IPS DF 4.7 (cell line): ENCODE measurements at regions not wholly inside any gene's neighbourhood (a gene's known extent, or its start where the extent isn't known, plus 50 kb on each side); places are given as distances from the start of the nearest gene placed in this dataset.

Experiments
- DNase-seq: peaks from one replicate; pipeline ENCODE4 v3.0.0-alpha.2; 2013; ENCODE audit warnings: low spot score; ENCODE audit errors: extremely low read depth

DNA sequence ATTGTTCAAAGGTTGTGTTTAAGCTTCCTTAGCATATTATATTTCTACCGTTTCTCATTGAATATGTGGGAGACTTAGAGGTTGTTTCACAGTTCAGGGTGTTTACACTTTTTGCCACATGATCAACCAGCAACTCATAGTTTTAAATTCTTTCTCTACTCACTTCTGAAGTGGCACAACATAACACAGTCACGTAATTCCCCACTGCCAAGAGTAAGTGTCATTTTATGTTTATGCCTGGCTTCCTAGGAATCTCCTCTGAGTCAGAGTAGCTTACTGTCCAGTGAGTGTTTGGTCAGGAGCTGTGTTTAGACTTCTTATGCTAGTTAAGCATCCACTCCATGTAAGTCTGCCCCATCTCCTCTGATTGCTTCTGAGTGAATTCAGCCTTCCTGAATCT lies 520.8 kb upstream of the KIRREL3 start:
- no peak for DNase-seq

GRCh38 chr11:127507851-127508250 lies 507.3 kb upstream of the KIRREL3 start:
- no peak for DNase-seq

GRCh38 chr11:127506647-127507046 lies 506.1 kb upstream of the KIRREL3 start:
- DNase-seq = no peak

- DNase-seq = no peak
Observed at GRCh38 chr11:127506126-127506525, 505.6 kb upstream of the KIRREL3 start.

- DNase-seq = no peak
Observed at GRCh38 chr11:127496165-127496564, 495.6 kb upstream of the KIRREL3 start.

- no peak for DNase-seq
Observed at GRCh38 chr11:127493330-127494022, 492.9 kb upstream of the KIRREL3 start.

DNA sequence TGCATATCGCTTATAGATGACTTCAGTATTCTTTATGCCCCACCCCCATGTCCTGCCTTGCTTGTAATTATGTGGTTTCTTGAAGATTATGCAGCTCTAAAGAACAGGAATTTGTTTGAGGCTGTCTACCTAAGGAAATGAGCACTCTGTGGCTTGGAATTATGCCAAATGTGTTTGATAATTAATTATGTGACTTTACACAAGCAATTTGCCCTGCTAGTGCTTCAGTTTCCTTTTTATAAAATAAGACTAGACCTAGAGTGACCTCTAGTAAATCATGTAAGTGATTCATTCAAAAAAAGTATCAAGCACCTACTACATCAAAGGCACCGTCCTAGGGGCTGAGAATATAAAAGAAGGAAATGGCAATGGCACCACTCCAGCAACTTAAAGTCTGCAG lies 491.5 kb upstream of the KIRREL3 start:
- DNase-seq = no peak

DNA sequence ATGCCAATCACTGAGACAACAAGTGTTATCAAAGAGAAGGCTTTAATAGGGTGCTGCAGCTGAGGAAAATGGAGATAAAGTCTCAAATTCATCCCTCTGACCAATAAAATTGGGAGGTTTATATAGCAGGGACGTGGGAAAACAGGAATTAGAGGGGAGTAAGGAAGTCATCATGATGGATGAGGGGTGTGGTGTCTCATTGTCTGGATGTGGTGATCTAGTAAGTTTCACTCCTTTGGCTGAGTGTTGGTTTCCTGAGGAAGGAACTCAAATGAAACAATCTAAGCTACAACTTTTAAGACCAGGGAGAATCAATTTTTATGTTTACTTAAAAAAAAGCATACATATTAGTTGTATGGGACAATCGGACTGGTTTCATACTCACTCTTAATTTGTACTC lies 491.0 kb upstream of the KIRREL3 start:
- DNase-seq = no peak

- DNase-seq = no peak
Observed at GRCh38 chr11:127490896-127491295, 490.3 kb upstream of the KIRREL3 start.

DNA sequence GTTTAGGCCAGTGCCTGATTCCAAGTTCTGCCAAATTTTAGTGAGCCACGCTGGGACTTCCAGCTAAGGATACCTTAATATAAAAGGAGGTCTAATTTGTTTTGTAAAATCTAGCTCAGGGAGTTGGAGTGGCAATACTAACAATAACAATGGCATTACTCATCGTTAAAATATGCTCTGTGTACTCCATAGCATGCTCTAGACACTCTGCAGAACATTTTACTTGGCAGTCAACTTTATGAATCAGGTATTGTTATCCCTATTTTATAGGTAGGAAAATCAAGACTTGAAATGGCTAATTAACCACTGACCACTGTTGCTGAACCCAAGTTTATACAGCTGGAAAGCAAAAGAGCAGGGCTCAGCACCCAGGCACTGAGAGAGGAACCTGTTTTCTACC lies 485.0 kb upstream of the KIRREL3 start:
- DNase-seq = no peak

- DNase-seq = no peak
Observed at GRCh38 chr11:127481391-127481790, 480.8 kb upstream of the KIRREL3 start.

- DNase-seq = no peak
Observed at GRCh38 chr11:127478826-127479225, 478.3 kb upstream of the KIRREL3 start.

DNA sequence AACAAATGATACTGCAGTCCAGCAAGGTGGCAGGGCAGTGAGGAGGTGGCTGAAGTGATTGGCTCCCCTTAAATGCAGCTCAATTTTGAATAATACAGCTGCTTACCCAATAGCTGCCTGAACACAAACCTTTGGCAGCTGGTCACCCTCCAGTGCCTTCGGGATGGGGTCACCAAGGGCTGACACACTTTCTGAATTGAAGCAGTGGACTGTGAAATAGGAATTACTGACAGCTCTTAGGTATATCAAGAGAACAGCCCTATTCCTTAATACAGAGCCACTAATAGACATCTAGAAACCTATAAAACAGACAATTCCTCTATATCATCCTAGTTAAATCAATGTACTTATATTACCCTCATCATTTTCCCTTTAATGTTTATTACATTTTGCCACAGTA lies 474.2 kb upstream of the KIRREL3 start:
- DNase-seq = no peak

GRCh38 chr11:127472505-127472904 lies 471.9 kb upstream of the KIRREL3 start:
- no peak for DNase-seq

GRCh38 chr11:127471662-127472061 lies 471.1 kb upstream of the KIRREL3 start:
- no peak for DNase-seq

GRCh38 chr11:127470306-127470884 lies 469.8 kb upstream of the KIRREL3 start:
- no peak for DNase-seq

DNA sequence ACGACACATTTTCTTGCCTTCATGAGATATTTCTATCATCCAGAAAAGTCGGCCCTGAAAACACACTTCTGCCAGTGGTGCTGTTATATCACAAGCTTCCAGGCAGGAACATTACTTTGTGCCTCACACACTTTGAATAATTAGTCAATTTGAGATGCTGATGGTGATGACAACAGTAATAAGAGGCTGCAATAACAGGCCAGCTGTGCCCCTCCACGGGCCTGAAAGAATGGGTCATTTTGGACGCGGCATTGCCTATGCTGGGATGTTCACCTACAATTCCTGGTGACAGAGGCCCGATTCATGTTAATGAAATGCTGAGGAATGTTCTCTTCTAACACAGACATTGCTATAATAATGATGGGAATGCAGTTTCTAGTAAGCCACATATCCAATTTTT lies 463.8 kb upstream of the KIRREL3 start:
- DNase-seq = no peak

- DNase-seq = no peak
Observed at GRCh38 chr11:127462065-127462344, 461.4 kb upstream of the KIRREL3 start.

DNA sequence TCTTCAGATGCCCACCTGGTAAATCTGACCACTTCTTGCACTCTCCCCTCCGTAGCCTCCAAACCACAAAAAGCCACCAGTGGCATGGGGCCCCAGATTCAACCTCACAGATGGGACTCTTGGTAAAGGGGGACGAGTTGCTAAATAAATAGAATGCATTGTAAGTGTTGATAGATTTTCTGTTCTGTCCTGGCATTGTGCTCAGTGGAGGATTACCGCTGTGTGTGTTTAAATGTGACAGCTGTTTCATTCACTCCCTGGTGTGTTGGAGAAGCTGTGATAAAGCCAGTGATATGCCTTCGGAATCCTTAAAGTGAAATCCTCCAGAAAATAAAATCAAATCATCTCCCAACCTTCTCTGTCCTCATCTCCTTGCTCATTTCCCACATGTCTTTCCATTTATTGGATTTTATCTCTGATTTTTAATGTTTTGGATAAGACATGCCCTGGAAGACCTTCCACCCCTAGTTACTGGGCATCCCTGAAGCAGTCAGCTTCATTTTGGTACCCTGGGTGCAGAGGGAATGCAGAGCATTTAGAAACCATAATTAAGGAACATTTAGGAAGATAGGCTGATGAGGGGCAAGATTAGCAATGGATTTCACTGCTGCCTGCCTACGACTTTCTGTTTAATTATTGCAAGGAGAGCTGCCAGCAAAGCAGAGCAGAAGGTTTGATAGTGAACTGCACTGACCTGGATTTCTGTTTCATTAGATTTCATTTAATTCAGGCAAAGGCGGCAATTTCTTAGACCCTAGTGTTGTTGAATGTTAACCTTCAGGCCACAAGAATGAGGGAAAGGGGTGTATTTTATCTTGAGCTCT lies 460.9 kb upstream of the KIRREL3 start:
- no peak for DNase-seq

DNA sequence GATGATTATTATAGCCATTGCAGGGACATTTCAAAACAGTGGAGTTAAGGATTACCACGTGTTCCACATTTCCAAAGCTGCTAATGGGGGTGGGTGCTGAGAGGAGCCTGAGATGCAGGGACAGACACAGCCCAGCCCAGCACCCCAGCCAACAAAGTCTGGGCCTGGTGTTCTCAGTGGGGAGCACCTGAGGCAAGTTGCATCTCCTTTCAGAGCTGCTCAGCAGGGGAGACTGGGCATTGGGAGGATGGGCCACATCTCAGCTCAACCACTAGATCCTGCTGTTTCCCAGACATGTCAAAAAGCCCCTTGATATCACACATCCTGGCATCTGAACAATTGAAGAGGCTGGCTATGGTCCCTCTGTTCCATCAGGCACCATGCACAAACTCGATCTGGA lies 458.0 kb upstream of the KIRREL3 start:
- DNase-seq = no peak

DNA sequence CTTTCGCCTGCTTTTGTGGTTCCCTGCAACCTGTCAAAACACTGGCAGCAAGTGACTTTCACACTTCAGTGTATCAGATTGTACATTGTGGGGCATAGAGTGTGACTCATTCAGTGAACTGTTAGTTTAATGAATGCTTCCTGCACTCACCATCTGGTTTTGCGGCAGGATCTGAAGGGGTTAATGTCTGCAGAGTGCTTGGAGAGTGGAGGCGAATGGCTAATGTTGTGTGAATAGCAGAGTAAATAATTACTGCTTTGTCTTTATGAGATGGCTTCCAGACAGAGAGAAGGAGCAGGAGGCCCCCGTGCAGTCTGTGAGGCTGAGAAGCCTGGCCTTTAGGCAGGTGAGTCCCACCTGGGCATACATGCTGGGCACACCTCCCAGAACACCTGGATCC lies 454.3 kb upstream of the KIRREL3 start:
- no peak for DNase-seq

GRCh38 chr11:127452533-127452932 lies 452.0 kb upstream of the KIRREL3 start:
- no peak for DNase-seq

DNA sequence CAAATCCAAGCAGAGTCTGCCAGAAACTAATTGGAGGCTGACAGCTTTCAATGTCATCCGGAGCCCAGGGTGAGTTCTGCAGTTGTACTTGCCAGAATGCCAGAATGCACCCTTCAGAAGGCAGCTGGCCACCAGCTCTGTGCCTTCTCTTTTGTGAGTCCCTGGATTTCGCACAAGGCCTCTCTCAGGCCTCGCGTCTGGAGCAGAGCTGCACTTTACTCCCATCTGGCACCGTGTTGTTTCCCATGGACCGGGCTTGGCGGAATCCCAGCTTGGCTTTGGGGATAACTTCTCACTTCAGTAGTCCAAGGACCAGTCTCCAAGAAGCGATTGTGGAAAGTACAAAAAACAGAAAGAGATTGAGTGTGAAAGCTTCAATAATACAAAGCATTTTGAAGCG lies 451.3 kb upstream of the KIRREL3 start:
- no peak for DNase-seq
